Pulmonary artery endothelial cell (primary cell): ENCODE measurements at regions not wholly inside any gene's neighbourhood (a gene's known extent, or its start where the extent isn't known, plus 50 kb on each side); places are given as distances from the start of the nearest gene placed in this dataset.
"Not testable (repeated sequence)": the region's sequence is repeated elsewhere in the genome, so short reads cannot be mapped to it uniquely, and the experiment has no call there.

ENCODE experiments used
- DNase-seq: peaks from one replicate; pipeline ENCODE4 v3.0.0-alpha.2; 2011; ENCODE audit warnings: low read depth, low spot score

- not testable (repeated sequence) for DNase-seq
These were observed 271.7 kb upstream of the NR2F2 start for GRCh38 chr15:96058852-96059103.

- DNase-seq, result not testable (repeated sequence)
These were observed 269.9 kb upstream of the NR2F2 start for GRCh38 chr15:96060591-96060990.

- no peak for DNase-seq
These were observed 266.1 kb upstream of the NR2F2 start for GRCh38 chr15:96064351-96064756.

- no peak for DNase-seq
These were observed 264.4 kb upstream of the NR2F2 start for GRCh38 chr15:96066126-96066525.

- no peak for DNase-seq
These were observed 263.5 kb upstream of the NR2F2 start for GRCh38 chr15:96066852-96067495.

- DNase-seq, result no peak
These were observed 262.8 kb upstream of the NR2F2 start for GRCh38 chr15:96067677-96068076.

GRCh38 chr15:96068897-96069296 is 261.6 kb upstream of the NR2F2 start:
- DNase-seq, result no peak

GRCh38 chr15:96070636-96071035 is 259.9 kb upstream of the NR2F2 start:
- DNase-seq, result no peak

GRCh38 chr15:96072821-96073220 is 257.7 kb upstream of the NR2F2 start:
- DNase-seq, result no peak

- DNase-seq, result no peak
These were observed 256.6 kb upstream of the NR2F2 start for GRCh38 chr15:96073908-96074307.

- no peak for DNase-seq
These were observed 254.6 kb upstream of the NR2F2 start for GRCh38 chr15:96075895-96076294.

GRCh38 chr15:96076350-96076749 is 254.2 kb upstream of the NR2F2 start:
- no peak for DNase-seq

- no peak for DNase-seq
These were observed 251.5 kb upstream of the NR2F2 start for GRCh38 chr15:96079041-96079440.

- no peak for DNase-seq
These were observed 250.6 kb upstream of the NR2F2 start for GRCh38 chr15:96079882-96080281.

GRCh38 chr15:96086164-96086563 is 244.3 kb upstream of the NR2F2 start:
- DNase-seq, result no peak

GRCh38 chr15:96087180-96087884 is 243.2 kb upstream of the NR2F2 start:
- DNase-seq, result no peak

- no peak for DNase-seq
These were observed 241.8 kb upstream of the NR2F2 start for GRCh38 chr15:96088650-96089049.

- no peak for DNase-seq
These were observed 241.0 kb upstream of the NR2F2 start for GRCh38 chr15:96089405-96090058.

GRCh38 chr15:96092186-96092585 is 238.3 kb upstream of the NR2F2 start:
- DNase-seq, result no peak

GRCh38 chr15:96093063-96093462 is 237.4 kb upstream of the NR2F2 start:
- no peak for DNase-seq

GRCh38 chr15:96097661-96098060 is 232.8 kb upstream of the NR2F2 start:
- no peak for DNase-seq

GRCh38 chr15:96102631-96103030 is 227.9 kb upstream of the NR2F2 start:
- DNase-seq, result no peak

GRCh38 chr15:96106181-96106580 is 224.3 kb upstream of the NR2F2 start:
- no peak for DNase-seq
